Hematopoietic multipotent progenitor cell treated with erythropoietin and hydrocortisone succinate and interleukin-3 and kit ligand, for 6 days (in vitro differentiated cells): ENCODE measurements at regions not wholly inside any gene's neighbourhood (a gene's known extent, or its start where the extent isn't known, plus 50 kb on each side); places are given as distances from the start of the nearest gene placed in this dataset.

Experiments
- DNase-seq: peaks from one replicate; pipeline ENCODE4 v3.0.0-alpha.2; 2015

DNA sequence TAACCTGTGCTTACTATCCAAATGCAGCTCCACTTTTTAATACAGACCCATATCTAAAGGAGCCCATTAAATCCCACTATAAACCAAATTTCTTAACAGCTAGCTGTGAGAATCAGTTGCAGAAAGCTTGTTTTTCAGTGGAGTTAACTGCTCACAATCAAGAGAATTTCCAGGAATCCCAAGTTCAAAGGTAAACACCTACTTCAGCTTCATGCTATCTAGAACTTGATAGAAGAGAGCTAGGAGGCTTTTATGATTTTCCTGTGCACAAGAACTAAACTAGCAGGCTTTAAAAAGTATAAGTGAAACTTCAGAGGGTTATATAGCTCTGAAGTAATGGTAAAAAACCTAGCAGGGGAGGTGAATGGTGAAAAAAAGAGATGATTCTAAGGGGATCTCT lies 96.2 kb upstream of the PABPC4L start:
- DNase-seq: no peak

DNA sequence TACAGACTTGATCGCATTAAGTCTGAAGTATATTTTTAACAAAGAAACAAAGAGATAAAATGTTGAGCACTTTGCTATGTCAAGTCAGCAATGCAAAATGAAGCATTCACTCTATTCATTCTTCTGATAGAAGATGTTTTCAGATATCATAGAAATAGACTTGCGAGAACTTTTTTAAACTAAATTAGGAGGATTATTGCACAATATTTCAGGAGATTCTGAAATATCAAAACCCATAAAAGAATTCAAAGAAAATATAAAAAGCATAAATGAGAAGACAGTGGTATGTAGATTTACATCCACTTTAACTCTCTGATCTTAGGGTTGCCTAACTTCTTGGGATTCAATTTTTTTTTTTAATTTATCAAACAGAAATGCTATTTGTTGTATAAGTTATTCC lies 81.1 kb upstream of the PABPC4L start:
- DNase-seq: no peak

- no peak for DNase-seq
Observed at GRCh38 chr4:134278675-134279074, 77.1 kb upstream of the PABPC4L start.

DNA sequence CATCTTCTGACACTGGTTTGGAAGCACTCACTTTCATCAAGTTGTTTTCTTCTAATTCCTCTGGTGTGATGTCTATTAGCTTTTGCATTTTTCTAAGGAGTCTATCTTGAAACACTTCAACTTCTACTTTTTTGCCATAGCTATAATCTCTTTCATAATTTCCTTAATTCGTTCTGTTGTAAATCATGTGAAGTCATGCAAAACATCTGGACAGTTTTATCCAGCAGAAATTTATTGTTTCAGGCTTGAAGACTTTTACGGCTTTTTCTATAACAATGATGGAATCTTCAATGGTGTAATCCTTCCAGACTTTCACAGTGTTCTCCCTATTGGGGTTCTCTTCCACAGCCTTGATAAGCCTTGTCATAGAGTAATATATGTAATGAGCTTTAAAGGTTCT lies 74.9 kb upstream of the PABPC4L start:
- DNase-seq: no peak

GRCh38 chr4:134260126-134260525 lies 58.5 kb upstream of the PABPC4L start:
- DNase-seq: no peak
